ENCODE measurements at regions not wholly inside any gene's neighbourhood (a gene's known extent, or its start where the extent isn't known, plus 50 kb on each side); places are given as distances from the start of the nearest gene placed in this dataset.

GRCh38 chr14:71489742-71490141, 442.5 kb upstream of the RGS6 start:
- no peaks in the 10 kb centered on the region for H3K9me3 ChIP-seq
- H3K4me3 ChIP-seq, result no peak overlapping the region
- TF ChIP-seq, protein P1, sequence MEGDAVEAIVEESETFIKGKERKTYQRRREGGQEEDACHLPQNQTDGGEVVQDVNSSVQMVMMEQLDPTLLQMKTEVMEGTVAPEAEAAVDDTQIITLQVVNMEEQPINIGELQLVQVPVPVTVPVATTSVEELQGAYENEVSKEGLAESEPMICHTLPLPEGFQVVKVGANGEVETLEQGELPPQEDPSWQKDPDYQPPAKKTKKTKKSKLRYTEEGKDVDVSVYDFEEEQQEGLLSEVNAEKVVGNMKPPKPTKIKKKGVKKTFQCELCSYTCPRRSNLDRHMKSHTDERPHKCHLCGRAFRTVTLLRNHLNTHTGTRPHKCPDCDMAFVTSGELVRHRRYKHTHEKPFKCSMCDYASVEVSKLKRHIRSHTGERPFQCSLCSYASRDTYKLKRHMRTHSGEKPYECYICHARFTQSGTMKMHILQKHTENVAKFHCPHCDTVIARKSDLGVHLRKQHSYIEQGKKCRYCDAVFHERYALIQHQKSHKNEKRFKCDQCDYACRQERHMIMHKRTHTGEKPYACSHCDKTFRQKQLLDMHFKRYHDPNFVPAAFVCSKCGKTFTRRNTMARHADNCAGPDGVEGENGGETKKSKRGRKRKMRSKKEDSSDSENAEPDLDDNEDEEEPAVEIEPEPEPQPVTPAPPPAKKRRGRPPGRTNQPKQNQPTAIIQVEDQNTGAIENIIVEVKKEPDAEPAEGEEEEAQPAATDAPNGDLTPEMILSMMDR (IDR thresholded peaks at IDR 0.05), result no peak
- H3K27me3 ChIP-seq (ENCODE audit: low read depth), result no peaks in the 10 kb centered on the region
- H3K4me1 ChIP-seq, result no peaks in the 10 kb centered on the region
- ATAC-seq (no peak), DNase-seq (no peak)
- no peaks in the 10 kb centered on the region for H3K36me3 ChIP-seq
- intact Hi-C loops (cut with DNase I), result no loop called here
- no peak overlapping the region for H3K27ac ChIP-seq

- H3K27me3 ChIP-seq (ENCODE audit: low read depth), result no peaks in the 10 kb centered on the region
- no peaks in the 10 kb centered on the region for H3K9me3 ChIP-seq
- TF ChIP-seq, protein P1 (IDR thresholded peaks at IDR 0.05), result no peak
- no peak overlapping the region for H3K27ac ChIP-seq
- DNase-seq (no peak), ATAC-seq (no peak)
- no peaks in the 10 kb centered on the region for H3K4me1 ChIP-seq
- no peak overlapping the region for H3K4me3 ChIP-seq
- intact Hi-C loops (cut with DNase I), result no loop called here
- no peaks in the 10 kb centered on the region for H3K36me3 ChIP-seq
These were observed 440.3 kb upstream of the RGS6 start for GRCh38 chr14:71491931-71492330.

DNA sequence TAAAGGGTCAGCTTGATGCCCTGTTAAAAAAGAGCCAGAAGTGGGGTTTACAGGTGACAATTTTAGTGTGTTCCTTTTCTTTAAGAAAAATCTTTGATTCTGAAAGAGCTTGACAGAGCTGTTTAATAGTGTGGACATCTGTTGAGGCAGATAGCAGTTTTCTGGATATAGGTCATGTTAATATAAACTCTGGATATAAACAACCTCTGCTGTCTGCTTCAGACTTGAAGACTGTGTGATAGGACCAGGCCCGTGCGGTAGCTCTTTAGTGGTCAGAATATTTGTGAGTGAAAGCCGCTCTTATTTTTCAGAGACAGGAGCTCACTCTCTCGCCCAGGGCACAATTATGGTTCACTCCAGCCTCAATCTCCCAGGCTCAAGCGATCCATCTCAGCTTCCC, 439.9 kb upstream of the RGS6 start:
- no peak for DNase-seq
- Histone ChIP-seq H3K4me1 (no peaks in the 10 kb centered on the region), H3K36me3 (no peaks in the 10 kb centered on the region), H3K9me3 (no peaks in the 10 kb centered on the region), H3K27ac (no peak overlapping the region), H3K27me3 (ENCODE audit: low read depth) (no peaks in the 10 kb centered on the region), H3K4me3 (no peak overlapping the region)
- intact Hi-C loops (cut with DNase I), result no loop called here
- TF ChIP-seq, protein P1 (IDR thresholded peaks at IDR 0.05), result no peak
- no peak for ATAC-seq

DNA sequence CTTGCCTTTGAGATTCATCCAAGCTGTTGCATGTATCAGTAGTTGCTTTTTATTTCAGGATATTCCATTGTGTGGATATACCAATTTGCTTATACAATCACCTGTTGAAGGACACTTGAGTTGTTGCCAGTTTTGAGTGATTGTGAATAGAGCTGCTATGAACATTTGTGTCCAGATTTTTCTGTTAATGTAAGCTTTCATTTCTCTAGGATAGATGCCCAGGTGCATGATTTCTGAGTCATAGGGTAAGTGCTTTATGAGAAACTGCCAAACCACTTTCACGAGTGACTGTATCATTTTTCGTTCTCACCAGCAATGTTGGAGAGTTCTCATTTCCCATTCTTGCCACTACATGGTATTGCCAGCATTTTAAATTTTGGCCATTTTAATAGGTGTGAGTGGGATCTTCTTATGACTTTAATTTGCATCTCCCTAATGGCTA, 434.6 kb upstream of the RGS6 start:
- no peaks in the 10 kb centered on the region for H3K27me3 ChIP-seq (ENCODE audit: low read depth)
- peaks cover 7% of the 10 kb centered on the region for H3K4me1 ChIP-seq
- H3K9me3 ChIP-seq, result no peaks in the 10 kb centered on the region
- no peak overlapping the region for H3K27ac ChIP-seq
- DNase-seq (no peak), ATAC-seq (peak in 1 of 2 donors; percentile 81)
- TF ChIP-seq, protein P1 (IDR thresholded peaks at IDR 0.05), result no peak
- intact Hi-C loops (cut with DNase I), result no loop called here
- no peak overlapping the region for H3K4me3 ChIP-seq
- H3K36me3 ChIP-seq, result no peaks in the 10 kb centered on the region

DNA sequence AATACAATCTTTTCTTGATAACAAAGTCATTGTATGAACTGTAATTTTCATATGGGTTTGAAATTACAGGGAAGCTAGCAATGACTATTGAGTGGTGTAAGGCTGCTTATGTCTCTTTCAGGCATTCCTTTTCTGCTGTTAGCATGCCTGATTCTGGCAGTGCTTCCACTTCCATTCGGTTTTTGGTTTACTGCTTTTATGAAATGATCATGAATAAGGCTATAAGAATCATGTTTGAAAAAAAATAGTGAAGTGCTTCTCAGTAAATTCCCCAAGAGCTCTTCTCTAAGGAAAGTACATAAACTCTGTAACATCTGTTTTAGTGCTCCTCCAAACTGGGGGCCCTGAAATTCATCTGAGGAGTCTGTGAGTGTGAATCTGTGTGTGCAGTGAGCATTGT, 434.0 kb upstream of the RGS6 start:
- DNase-seq (no peak), ATAC-seq (peak in 1 of 2 donors; percentile 35)
- Histone ChIP-seq H3K9me3 (no peaks in the 10 kb centered on the region), H3K4me3 (no peak overlapping the region), H3K36me3 (no peaks in the 10 kb centered on the region), H3K27ac (no peak overlapping the region), H3K27me3 (ENCODE audit: low read depth) (no peaks in the 10 kb centered on the region), H3K4me1 (peaks cover 7% of the 10 kb centered on the region)
- TF ChIP-seq, protein P1 (IDR thresholded peaks at IDR 0.05), result no peak
- intact Hi-C loops (cut with DNase I), result no loop called here

DNA sequence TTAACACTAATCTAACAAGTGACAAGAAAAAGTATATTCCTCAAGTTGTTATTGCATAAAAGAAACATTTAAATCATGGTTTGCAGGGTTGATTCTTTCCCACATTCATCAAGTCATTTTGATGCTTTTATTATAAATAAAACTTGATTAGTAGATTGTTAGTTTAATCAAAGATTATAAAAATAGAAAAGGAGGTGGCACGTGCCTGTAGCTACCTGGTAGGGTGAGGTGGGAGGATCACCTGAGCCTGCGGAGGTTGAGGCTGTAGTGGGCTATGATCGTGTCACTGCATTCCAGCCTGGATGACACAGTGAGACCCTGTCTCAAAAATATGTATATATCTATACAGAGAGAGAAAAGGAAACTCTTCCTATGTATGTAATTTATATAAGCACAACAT, 433.2 kb upstream of the RGS6 start:
- H3K9me3 ChIP-seq, result no peaks in the 10 kb centered on the region
- TF ChIP-seq, protein P1 (IDR thresholded peaks at IDR 0.05), result no peak
- DNase-seq (no peak), ATAC-seq (no peak)
- H3K4me3 ChIP-seq, result no peak overlapping the region
- no peak overlapping the region for H3K27ac ChIP-seq
- H3K4me1 ChIP-seq, result peaks cover 7% of the 10 kb centered on the region
- no peaks in the 10 kb centered on the region for H3K27me3 ChIP-seq (ENCODE audit: low read depth)
- intact Hi-C loops (cut with DNase I), result no loop called here
- no peaks in the 10 kb centered on the region for H3K36me3 ChIP-seq
